Gastrocnemius medialis (tissue), 4 donors: ENCODE measurements at regions not wholly inside any gene's neighbourhood (a gene's known extent, or its start where the extent isn't known, plus 50 kb on each side); places are given as distances from the start of the nearest gene placed in this dataset.

Experiments
- POLR2A ChIP-seq, 2 donors: fragments of 450-650 bp; IDR thresholded peaks; one replicate each; pipeline ENCODE4 v1.6.1; 2017; ENCODE audit warnings: antibody characterized with exemption in 2 of 2, mild to moderate bottlenecking in 2 of 2, moderate library complexity in 2 of 2
- TF ChIP-seq, protein P1 (sequence below), 5 experiments: fragments of 450-650 bp in 3 of 5; fragments of 200-600 bp in 2 of 5; sonication (generic) in 2 of 5; IDR thresholded peaks in 4 of 5; conservative IDR thresholded peaks in 1 of 5; 1 replicate in 4 of 5; 2 replicates in 1 of 5; pipeline ENCODE4 v1.5.1; 2016 to 2019; ENCODE audit warnings: antibody characterized with exemption in 5 of 5, mild to moderate bottlenecking in 3 of 5, moderate library complexity in 3 of 5

DNA sequence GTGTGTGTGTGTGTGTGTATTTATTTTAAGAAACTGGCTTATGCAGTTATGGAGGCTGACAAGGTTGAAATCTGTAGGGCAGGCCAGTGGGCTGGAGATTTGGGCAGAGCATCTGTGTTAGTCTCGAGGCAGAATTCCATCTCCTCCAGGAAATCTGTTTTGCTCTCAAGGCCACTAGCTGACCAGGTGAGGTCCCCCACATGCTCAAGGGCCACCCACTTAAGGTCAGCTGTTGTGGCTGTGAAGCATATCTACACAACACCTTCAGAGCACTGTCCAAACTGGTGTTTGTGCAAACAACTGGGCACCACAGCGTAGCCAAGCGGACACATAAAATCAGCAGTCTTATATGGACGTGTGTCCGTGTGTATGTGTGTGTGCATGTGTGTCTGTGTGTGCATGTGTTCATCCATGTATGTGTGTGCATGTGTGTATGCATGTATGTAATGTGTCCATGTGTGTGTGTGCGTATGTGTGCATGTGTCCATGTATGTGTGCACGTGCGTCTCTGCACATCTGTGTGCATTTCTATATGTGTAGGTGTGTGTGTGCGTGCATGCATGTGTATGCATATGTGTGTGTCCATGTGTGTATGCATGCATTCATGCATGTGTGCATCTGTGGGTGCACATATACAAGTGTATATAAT is 400.9 kb downstream of the BRD1 start:
- TF ChIP-seq, protein P1, sequence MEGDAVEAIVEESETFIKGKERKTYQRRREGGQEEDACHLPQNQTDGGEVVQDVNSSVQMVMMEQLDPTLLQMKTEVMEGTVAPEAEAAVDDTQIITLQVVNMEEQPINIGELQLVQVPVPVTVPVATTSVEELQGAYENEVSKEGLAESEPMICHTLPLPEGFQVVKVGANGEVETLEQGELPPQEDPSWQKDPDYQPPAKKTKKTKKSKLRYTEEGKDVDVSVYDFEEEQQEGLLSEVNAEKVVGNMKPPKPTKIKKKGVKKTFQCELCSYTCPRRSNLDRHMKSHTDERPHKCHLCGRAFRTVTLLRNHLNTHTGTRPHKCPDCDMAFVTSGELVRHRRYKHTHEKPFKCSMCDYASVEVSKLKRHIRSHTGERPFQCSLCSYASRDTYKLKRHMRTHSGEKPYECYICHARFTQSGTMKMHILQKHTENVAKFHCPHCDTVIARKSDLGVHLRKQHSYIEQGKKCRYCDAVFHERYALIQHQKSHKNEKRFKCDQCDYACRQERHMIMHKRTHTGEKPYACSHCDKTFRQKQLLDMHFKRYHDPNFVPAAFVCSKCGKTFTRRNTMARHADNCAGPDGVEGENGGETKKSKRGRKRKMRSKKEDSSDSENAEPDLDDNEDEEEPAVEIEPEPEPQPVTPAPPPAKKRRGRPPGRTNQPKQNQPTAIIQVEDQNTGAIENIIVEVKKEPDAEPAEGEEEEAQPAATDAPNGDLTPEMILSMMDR (IDR thresholded peaks at IDR 0.05 in 4 of 5, conservative IDR thresholded peaks at IDR 0.05 in 1 of 5), result no peak
- no peak for TF ChIP-seq POLR2A (IDR thresholded peaks at IDR 0.05)
